ENCODE measurements at regions not wholly inside any gene's neighbourhood (a gene's known extent, or its start where the extent isn't known, plus 50 kb on each side); places are given as distances from the start of the nearest gene placed in this dataset.

DNA sequence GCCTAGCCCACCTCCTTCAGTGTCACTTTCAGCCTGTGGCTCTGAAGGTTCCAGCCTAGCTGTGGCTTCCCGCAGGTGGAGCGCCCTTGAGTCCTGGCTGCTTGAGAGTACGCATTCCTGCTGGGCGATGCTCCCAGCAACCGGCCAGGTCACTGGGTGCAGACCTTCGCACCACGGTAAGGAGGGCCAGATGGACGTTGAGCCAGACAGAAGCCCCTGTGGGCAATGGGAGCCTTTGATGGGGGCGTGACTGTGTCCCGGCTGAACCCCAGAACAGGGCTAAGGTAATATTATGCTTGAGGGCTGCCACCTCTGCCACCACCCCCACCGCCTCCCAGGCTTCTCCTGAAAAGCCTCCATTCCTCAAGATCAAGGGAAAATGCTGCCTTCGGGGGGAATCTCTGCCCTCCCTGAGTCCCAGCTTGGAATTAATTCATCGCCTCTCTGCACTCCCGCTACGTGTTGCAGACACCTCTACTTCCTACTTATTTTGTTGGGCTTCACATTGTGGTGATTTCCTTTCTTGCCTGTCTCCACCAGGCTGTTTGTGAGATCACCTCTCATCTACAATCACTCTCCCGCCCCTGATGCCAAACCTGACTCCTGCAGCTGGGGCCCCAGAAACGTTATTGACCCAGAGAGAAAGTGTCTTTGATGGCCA is 144.9 kb upstream of the NECTIN1 start:
- TF ChIP-seq, protein P1, sequence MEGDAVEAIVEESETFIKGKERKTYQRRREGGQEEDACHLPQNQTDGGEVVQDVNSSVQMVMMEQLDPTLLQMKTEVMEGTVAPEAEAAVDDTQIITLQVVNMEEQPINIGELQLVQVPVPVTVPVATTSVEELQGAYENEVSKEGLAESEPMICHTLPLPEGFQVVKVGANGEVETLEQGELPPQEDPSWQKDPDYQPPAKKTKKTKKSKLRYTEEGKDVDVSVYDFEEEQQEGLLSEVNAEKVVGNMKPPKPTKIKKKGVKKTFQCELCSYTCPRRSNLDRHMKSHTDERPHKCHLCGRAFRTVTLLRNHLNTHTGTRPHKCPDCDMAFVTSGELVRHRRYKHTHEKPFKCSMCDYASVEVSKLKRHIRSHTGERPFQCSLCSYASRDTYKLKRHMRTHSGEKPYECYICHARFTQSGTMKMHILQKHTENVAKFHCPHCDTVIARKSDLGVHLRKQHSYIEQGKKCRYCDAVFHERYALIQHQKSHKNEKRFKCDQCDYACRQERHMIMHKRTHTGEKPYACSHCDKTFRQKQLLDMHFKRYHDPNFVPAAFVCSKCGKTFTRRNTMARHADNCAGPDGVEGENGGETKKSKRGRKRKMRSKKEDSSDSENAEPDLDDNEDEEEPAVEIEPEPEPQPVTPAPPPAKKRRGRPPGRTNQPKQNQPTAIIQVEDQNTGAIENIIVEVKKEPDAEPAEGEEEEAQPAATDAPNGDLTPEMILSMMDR (conservative IDR thresholded peaks at IDR 0.05 in 1 of 2, IDR thresholded peaks at IDR 0.05 in 1 of 2; ENCODE audit: extremely low read depth in 1 of 2, insufficient read depth in 1 of 2, low read depth in 1 of 2, low read length in 2 of 2): no peak
- TF ChIP-seq EZH2 (IDR thresholded peaks at IDR 0.05; ENCODE audit: borderline replicate concordance, low read length): no peak
